Liver (tissue), 3 donors: ENCODE measurements at regions not wholly inside any gene's neighbourhood (a gene's known extent, or its start where the extent isn't known, plus 50 kb on each side); places are given as distances from the start of the nearest gene placed in this dataset.

Experiments used
- FOXA1 ChIP-seq: IDR thresholded peaks from 2 replicates; pipeline ENCODE4 v1.6.1; 2016; ENCODE audit warnings: antibody characterized with exemption
- HNF4A ChIP-seq, 2 donors: conservative IDR thresholded peaks; 2 replicates each; pipeline ENCODE4 v1.6.1; 2016; ENCODE audit warnings: antibody characterized with exemption in 2 of 2, mild to moderate bottlenecking in 2 of 2
- RAD21 ChIP-seq, 2 donors: IDR thresholded peaks; 2 replicates each; pipeline ENCODE4 v1.6.1; 2016; ENCODE audit warnings: antibody characterized with exemption in 2 of 2, mild to moderate bottlenecking in 2 of 2
- RXRA ChIP-seq, 2 donors: IDR thresholded peaks; 2 replicates each; pipeline ENCODE4 v1.6.1; 2017 to 2018; ENCODE audit warnings: antibody characterized with exemption in 2 of 2, mild to moderate bottlenecking in 1 of 2
- SP1 ChIP-seq: IDR thresholded peaks from 2 replicates; pipeline ENCODE4 v1.6.1; 2018; ENCODE audit warnings: antibody characterized with exemption, mild to moderate bottlenecking
- TAF1 ChIP-seq: conservative IDR thresholded peaks from 2 replicates; pipeline ENCODE4 v1.6.1; 2016; ENCODE audit warnings: antibody characterized with exemption, mild to moderate bottlenecking
- YY1 ChIP-seq: IDR thresholded peaks from 2 replicates; pipeline ENCODE4 v1.6.1; 2016; ENCODE audit warnings: antibody characterized with exemption, mild to moderate bottlenecking
- TF ChIP-seq, protein P1 (sequence below): fragments of 150-350 bp; IDR thresholded peaks from 2 replicates; pipeline ENCODE4 v1.5.1; 2017; ENCODE audit warnings: improper control_type of control experiment, low read depth, low read length; ENCODE audit not compliant: missing input control
- TF ChIP-seq, protein P2 (sequence below): IDR thresholded peaks from 2 replicates; pipeline ENCODE4 v1.6.1; 2016; ENCODE audit warnings: antibody characterized with exemption
- TF ChIP-seq, protein P3 (sequence below): IDR thresholded peaks from 2 replicates; pipeline ENCODE4 v1.6.1; 2016; ENCODE audit warnings: antibody characterized with exemption
- donor health status: healthy.
- donor health status: healthy.

DNA sequence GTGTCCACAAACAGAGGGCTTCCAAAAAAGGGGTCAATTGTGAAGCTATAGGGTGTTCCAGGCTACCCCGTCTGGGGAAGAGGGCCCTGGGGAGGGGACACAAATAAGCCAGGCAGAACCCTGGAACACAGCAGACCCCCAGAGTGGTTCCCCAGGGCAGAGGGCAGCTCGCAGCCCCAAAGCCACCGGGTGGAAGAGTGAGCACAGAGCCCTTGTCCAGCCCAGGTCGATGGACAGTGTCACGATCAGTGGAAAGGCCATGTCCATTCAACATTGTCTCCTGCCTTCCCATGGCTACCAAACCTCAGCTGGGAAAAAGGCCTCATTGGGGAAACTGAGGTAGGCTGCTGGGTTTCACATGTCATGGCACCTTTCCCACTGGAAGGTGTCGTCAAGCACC, 131.4 kb downstream of the DICER1 start:
- no peak for TF ChIP-seq SP1
- no peak for TF ChIP-seq HNF4A (conservative IDR thresholded peaks at IDR 0.05)
- TF ChIP-seq, protein P1, sequence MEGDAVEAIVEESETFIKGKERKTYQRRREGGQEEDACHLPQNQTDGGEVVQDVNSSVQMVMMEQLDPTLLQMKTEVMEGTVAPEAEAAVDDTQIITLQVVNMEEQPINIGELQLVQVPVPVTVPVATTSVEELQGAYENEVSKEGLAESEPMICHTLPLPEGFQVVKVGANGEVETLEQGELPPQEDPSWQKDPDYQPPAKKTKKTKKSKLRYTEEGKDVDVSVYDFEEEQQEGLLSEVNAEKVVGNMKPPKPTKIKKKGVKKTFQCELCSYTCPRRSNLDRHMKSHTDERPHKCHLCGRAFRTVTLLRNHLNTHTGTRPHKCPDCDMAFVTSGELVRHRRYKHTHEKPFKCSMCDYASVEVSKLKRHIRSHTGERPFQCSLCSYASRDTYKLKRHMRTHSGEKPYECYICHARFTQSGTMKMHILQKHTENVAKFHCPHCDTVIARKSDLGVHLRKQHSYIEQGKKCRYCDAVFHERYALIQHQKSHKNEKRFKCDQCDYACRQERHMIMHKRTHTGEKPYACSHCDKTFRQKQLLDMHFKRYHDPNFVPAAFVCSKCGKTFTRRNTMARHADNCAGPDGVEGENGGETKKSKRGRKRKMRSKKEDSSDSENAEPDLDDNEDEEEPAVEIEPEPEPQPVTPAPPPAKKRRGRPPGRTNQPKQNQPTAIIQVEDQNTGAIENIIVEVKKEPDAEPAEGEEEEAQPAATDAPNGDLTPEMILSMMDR, result no peak
- TF ChIP-seq RAD21 (IDR thresholded peaks at IDR 0.05), result no peak
- no peak for TF ChIP-seq TAF1
- TF ChIP-seq, protein P2, sequence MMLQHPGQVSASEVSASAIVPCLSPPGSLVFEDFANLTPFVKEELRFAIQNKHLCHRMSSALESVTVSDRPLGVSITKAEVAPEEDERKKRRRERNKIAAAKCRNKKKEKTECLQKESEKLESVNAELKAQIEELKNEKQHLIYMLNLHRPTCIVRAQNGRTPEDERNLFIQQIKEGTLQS, result no peak
- no peak for TF ChIP-seq RXRA (IDR thresholded peaks at IDR 0.05)
- TF ChIP-seq, protein P3, sequence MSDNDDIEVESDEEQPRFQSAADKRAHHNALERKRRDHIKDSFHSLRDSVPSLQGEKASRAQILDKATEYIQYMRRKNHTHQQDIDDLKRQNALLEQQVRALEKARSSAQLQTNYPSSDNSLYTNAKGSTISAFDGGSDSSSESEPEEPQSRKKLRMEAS, result no peak
- no peak for TF ChIP-seq YY1
- TF ChIP-seq FOXA1, result no peak
